SIG-M5 (cell line): ENCODE measurements at regions not wholly inside any gene's neighbourhood (a gene's known extent, or its start where the extent isn't known, plus 50 kb on each side); places are given as distances from the start of the nearest gene placed in this dataset.
"Not testable (repeated sequence)": the region's sequence is repeated elsewhere in the genome, so short reads cannot be mapped to it uniquely, and the experiment has no call there.

ENCODE experiments used
- DNase-seq: peaks from one replicate; lab custom pipeline; 2025; lab: John Stamatoyannopoulos, UW

DNA sequence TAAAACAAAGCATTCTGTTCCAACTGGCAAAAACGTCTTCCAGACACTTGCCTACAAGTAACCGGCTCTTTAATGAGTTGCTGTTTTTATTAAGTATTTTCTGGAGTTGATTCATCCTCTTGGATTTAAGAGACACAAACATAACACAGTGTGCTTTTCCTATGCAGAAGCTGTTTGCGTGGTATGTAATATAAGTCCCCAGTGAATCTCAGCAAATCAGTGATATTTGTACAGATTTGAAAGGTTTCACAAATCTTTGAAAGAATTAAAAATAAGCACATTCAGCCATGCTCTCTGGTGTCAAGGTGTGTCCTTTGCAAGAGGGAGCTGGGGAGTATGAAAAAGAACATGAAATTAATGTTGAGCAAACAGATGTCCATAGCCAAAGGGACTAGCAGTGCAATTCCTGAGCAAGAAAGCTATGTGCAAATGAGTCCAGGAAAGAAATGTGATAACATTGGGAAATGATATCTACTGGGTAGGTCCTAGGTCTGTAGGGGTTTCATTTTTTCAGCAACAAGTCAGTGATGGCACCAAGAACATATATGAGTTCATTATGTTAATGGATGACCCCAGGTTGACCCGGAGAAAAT is 170.1 kb upstream of the PHACTR1 start:
- DNase-seq, result no peak

DNA sequence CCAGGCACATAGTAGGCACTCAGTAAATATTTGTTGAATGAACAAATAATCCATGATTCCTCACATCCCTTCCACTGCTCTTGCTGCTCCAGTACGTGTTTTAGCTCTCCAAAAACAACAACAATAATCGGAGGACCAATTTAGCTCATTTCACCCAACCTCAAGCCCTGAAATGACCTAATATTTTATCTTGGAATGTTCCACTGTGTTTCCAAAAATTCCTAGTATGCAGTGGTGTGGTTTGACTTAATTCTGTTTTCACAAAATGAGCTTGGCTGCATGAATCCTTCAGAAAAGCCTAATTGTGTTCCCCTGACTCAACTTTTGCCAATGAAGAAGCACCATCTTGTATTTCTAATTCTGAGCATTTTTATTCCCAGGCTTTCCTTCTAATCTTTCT is 168.0 kb upstream of the PHACTR1 start:
- no peak for DNase-seq

DNA sequence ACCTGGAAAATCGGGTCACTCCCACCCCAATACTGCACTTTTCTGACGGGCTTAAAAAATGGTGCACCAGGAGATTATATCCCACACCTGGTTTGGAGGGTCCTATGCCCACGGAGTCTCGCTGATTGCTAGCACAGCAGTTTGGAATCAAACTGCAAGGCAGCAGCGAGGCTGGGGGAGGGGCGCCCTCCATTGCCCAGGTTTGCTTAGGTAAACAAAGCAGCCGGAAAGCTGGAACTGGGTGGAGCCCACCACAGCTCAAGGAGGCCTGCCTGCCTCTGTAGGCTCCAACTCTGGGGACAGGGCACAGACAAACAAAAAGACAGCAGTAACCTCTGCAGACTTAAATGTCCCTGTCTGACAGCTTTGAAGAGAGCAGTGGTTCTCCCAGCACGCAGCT is 167.1 kb upstream of the PHACTR1 start:
- DNase-seq, result not testable (repeated sequence)

DNA sequence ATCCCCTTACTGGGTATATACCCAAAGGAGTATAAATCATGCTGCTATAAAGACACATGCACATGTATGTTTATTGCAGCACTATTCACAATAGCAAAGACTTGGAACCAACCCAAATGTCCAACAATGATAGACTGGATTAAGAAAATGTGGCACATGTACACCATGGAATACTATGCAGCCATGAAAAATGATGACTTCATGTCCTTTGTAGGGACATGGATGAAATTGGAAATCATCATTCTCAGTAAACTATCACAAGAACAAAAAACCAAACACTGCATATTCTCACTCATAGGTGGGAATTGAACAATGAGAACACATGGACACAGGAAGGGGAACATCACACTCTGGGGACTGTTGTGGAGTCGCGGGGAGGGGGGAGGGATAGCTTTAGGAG is 161.7 kb upstream of the PHACTR1 start:
- not testable (repeated sequence) for DNase-seq

DNA sequence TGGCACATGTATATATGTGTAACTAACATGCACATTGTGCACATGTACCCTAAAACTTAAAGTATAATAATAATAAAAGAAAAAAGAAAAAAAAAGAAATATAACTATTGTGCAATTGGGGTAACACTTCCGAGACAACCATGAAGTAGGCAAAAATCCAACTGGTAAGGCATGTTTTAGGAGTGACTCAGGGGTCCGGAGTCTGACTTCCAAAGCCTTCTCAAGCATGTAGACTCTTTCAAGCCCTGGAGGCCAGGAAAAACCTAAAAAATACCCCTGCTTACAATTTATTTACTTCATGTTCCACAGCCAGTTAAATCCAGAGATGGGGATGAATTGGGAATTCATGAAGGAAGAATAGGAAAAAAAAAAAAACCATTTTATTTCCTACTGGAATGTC is 161.3 kb upstream of the PHACTR1 start:
- DNase-seq, result no peak

DNA sequence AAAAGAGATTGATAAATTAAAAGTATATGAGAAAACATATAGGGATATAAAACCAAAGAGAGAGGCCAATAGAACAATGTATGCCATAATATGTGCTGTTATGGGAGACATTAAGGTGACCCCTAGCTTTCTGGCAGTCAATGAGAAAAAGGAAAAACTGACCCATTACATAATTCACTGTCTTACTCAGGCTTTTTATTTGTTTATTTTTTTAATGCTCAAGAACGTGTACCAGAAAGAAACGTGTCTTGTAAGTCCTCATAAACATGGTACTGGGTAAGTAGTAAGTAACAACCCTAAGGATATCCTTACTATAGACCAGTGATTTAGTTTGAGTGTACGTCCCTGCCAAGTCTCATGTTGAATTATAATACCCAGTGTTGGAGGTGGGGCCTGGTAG is 160.8 kb upstream of the PHACTR1 start:
- DNase-seq, result no peak

DNA sequence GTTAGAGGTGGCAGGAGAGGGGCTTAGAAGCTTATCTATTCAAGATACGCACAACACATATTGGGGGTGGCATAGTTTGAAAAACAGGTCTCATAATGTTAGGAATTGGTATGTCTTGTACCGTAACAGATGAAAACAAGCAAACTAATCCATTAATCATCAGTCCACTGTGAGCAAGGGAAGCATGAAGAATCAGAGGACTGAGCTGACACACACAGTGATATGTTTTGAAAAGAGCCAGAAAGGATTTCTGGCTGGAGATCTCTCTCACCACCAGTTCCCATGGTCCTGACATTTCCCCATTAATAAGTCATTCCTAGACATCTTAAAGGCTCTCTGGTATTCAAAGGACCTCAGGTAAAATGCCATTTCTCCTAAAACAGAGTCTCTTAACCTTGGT is 158.8 kb upstream of the PHACTR1 start:
- no peak for DNase-seq

DNA sequence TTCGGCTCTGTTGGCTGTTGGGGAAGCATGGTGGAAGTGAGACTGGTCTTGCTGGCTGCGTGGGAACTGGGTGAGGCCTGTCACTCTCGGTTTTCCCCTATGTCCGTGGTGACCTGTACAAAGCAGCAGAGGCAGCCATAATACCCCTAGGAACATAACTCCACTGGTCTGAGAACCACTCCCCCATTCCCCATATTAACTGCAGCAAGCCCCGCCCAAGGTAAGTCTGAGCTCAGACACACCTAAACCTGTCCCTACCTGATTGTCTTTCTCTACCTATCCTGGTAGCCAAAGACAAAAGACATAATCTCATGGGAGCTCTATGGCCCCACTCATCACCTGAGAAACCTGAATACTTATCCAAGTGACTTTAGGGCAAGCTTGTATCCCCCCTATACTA is 156.3 kb upstream of the PHACTR1 start:
- DNase-seq, result no peak

DNA sequence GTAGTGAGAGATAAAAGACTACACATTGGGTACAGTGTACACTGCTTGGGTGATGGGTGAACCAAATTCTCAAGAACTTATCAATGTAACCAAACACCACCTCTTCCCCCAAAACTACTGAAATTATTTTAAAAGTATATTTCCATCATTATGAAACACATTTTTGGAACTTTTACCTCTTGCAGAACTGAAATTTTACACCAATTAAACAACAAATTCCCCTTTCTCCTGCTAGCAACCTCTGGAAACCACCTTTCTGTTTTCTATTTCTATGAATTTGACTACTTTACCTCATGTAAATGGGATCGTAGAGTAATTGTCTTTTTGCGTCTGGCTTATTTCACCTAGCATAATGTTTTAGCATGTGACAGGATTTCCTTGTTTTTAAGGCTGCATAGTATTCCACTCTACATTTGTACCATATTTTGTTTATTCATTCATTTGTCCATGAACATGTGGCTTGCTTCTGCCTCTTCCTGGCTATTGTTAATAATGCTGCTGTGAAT is 149.9 kb upstream of the PHACTR1 start:
- no peak for DNase-seq

DNA sequence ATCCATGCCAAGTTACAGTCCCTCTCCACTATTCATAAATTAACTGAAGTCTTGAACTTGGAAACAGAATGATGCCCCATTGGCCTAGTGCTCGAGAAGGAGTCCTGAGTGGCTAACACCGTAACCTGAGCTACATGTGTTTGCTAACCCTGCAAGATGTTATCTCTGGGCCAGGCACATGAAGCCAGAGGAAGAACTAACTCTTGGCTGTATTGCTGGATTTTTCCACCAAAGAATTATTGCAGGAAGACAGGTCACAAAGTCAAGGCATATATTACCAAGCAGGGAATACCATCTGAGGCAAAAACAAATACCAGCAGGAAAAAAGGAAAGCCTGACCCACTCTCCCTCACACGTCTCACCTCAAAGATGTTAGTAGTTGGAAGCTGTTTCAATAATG is 148.9 kb upstream of the PHACTR1 start:
- DNase-seq, result no peak

DNA sequence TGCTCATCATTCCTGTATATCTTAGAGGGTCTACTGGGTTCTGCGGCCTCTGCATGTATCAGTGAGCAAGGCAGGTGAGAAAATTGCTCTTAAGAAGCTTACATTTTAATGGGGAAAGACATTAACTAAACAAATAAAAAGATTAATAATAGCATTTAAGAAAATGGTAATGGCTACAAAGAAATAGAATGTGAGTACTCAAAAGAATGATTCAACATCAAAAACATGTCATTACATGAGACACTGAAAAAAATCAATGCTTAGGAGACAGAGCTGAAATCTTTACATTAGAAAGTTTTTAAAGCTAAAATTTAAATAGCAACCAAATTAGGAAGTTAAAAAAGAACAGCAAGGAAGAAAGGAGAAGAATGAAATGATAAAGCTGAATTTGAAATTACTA is 146.9 kb upstream of the PHACTR1 start:
- DNase-seq, result no peak

DNA sequence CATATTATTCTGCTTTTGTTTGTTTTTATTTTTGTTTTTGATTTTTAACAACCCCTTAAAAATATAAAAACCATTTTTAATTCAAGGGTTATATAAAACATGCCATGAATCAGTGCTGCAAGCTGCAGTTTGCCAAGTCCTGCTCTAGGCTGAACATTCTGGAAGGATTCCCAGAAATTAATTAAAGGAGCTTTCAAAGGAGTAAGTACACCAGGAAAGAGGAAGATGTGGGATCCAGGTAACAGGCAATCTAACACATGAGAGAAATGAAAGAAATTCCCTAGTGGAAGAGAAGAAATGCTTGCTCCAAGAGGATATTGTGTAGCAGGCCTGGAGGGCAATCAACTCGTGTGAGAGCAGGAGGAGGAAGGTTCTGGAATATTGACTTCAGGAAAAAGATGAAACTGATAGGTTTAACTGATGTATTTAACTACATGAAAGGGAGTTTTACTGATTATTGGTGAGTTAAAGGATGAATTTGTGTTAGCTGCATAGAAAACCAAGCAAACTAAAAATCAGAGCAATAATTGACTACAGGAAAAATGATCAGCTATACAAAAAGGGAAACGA is 146.0 kb upstream of the PHACTR1 start:
- DNase-seq, result no peak

DNA sequence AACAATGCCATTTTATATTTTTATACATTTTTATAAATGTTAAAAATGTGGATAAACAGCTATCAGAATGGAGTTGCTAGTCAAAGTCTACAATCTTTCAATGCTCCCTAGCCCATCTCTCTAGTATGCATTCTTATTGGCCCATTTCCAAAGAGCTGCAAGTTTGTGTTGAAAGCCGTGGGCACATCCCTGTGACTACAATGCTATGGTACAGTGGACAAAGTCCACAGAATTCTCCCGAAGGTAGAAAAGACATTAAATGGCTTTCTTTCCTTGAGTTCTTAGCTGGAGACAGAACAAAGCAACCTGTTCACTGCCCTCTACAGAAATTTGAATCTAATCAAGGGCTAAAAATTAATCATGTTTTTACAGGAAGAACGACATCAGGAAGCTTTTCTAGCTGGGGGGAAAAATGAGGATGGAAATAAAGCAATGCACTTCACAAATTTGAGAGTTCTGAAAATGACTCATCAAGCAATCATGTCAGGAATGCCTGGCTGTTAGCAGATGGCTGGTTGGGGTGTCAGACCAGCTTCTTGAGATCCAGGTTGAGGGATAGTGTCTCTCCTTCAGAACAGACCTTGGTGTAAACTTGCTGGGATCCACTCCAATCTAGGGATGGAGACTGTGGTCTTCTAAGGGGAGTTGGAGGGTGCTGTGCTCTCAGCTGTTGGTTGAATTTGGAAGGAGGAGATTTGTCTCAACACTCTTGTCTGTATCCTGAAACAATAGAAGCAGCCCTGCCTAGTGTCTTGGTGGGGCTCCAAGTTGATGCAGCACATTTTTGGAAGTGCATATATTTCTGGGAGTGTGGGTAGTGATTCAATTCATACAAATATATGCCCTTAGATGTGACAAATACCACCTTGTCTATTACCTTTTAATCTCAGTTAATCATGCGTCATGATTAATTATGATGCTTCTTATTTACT is 143.4 kb upstream of the PHACTR1 start:
- DNase-seq, result no peak

DNA sequence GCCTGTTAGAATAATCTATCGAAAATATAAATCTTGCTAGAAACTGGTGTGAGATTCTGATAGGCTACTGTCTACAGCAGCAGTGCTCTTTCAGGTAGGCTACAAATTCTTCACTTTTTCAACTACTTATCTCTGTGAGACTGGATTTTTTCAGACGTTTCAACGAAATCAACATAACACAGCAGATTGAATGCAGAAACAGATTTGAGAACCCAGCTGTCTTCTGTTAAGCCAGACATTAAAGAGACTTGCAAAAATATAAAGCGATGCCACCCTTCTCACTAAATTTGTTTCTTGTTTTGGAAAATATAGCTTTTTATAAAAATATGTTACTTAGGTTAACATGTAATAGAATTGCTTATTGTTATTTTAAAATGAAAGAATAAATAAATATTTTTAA is 140.6 kb upstream of the PHACTR1 start:
- no peak for DNase-seq

DNA sequence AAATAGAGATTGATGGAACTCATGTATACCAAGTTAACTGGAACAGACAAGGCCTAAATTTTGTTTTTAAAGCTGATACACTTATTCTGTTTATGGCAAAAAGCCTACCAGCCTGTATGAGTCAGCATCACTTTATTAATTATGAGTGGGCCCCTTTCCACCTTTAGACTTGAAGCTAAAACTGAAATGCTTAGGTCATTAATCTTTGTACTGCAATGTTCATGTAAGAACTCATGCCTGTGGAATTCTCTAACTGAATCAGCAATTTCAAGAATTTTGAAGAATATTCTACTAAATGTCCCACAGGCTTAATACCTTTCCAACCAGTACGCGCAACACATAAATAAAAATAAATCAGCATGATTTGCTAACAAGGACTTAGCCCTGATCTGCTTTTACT is 140.2 kb upstream of the PHACTR1 start:
- no peak for DNase-seq

DNA sequence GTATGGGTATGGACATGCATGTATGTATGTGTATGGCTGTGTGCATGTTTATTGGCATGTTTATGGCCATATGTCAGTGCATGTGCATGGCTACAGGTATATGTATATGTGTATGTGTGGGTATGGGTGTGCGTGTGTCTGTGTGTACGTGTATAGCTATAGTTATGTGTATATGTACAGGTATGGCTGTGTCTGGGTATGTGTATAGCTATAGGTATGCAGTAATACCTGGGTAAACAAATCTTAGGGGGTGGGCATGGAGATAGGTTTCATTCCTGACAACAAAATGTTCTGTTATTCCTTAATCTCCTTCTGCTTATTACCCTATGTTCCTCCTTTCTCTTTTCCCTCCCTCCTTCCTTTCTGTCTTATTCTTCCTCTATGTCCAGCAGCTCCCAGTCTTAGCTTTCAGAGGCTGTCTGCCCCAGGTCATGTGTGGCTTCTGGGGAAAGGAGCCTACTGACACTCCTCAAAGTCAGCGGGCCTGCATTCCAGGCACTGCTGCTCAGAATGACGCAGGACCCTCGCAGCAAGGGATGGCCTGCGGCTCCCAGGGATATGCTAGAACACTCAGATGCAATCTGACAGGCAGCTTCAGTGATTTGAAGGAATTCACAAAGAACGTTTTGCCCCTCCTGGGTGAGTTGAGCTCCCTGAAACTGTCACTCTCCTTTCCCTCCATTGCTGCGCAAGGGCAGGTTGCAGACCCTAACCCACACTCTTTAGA is 139.3 kb upstream of the PHACTR1 start:
- no peak for DNase-seq

DNA sequence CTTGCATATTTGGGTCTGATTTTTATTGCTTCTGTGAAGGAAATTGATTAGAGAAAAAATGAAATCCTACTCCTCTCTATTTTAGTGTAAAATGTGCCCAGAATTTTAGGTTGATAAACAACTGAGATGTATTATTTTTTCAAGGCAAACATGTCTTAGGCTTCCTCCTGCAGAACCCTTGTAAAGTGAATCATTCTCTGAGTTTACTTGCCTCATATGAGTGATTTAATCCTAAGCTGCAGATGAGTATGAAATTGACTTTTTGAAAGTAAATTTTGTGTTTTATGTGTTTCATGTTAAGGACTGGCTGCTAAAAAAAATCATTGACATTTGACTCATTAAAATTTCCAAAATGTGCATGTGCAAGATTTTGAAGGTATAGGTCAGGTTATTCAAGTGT is 138.5 kb upstream of the PHACTR1 start:
- no peak for DNase-seq

DNA sequence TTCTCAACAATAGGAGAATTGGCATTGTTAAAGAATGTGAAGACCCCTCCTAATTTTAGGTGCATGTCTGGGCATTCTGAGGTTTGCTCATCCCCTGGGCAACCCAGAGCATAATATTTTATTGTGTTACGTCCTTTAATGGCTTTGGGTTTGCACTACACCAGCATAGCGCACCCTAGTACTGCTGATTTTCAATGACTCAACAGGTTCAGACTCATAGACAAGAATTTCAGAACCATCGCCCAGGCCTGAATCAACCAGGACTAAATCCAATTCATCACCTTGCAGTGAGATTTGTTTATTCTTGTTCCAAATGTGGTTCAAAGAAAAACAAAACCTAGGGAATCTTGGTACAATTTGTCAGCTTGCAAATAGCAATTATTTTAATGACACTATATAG is 137.8 kb upstream of the PHACTR1 start:
- no peak for DNase-seq

DNA sequence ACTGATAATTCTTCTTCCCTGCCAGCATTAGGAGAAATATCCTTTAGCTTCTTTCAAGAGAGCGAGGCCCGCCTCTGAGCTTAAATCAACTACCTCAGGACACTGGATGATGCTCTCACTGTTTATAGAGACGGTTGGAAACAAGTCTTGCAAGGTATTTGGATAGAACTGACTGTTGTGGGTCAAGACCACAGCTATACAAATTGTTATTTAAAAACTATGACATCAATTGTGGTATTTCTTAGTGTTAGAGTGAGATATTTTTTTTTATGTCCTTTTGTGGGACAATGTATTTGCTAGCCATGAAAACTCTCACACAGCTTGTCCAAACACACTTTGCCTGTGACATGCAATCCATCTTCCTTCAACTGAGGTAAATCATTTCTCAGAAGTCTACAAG is 136.3 kb upstream of the PHACTR1 start:
- DNase-seq, result no peak

DNA sequence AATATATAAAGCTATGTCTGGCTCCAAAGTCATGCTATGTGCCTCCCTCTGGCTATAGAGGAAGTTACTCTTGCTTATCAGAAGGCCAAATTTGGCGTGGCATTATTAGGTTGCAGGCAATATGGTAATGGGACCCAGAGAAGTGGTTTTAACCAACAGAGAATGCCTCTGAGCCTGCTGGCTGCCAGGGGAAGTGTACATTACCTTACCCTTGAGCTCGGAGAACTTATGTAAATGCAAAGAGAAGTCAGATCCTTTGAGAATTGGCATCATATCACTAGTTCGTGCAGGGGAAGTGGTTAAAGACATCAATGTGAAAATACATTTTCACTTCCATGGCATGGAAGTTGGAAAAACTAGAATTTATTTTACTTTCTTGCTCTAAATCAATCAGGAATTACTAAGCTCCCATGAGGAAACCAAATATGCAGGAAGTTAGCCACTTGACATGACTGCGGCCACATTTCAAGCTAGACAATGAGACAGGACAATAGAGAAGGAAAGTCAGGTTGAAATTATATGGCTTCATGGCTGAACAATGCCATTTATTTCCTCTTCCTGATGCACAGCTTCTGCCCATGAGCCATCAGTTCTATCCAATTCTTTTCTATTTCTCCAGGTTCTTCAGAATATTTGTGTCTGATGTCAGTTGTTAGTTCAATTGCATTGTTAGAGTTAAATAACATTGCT is 134.0 kb upstream of the PHACTR1 start:
- DNase-seq, result no peak

DNA sequence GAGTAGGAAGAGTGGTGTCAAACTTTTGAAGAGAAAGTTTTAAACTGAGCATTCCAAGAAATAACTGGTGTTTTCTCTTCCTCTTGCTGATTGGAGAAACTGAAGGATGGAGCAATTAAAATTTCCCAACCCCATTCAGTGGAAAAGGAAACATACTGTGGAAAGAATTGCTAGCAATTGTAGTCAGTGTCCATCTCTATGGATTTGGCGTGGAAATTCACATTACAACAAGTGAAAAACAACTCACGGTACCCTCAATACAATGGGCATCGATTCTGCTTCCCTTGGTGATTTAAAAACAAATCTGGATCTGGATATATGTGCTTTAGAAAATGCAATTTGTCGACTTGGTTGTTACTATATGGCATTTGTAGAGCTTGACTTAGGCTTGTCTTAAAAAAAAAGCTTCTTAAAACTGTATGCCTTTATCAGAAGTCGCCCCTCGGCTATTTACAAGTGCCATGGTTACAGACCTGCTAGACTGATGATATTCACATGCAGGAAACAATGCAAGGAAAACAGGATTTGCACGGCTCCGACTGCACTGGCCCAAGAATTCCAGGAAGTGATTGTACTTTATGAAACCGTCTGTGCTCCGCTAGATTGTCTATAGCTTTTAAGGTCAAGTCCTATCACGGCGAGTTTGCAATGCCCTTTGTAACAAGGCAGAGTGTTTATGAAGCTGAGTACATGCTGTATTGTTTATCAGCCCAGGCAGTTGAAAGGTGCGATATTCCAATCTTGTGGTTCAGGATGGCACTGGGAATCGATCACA is 131.7 kb upstream of the PHACTR1 start:
- no peak for DNase-seq
